ENCODE measurements at regions not wholly inside any gene's neighbourhood (a gene's known extent, or its start where the extent isn't known, plus 50 kb on each side); places are given as distances from the start of the nearest gene placed in this dataset.

DNA sequence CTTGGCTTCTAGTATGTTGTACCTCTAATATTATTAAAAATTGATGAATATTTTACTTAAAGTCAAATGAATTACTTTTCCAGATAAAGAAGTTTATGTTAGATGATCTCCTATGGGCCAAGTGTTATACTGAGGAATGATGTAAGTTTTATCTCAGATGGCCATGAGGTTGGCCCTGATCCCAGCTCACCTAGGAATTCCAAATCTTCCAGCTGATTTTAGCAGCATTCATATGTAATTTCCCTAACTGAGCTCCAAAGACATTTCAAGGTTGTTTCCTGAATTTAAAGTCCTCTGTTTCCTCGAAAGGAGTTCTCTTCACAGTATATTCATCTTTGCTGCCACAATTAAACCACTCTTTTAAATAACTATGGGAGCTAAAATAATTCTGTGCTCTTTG, 1670.4 kb upstream of the SPRY2 start:
- no peak for TF ChIP-seq CTCF (IDR thresholded peaks at IDR 0.05)
- no peak for TF ChIP-seq POLR2A (IDR thresholded peaks at IDR 0.05)
